Keratinocyte (primary cell): ENCODE measurements at regions not wholly inside any gene's neighbourhood (a gene's known extent, or its start where the extent isn't known, plus 50 kb on each side); places are given as distances from the start of the nearest gene placed in this dataset.

Experiments used
- EZH2 ChIP-seq: IDR thresholded peaks from one replicate; pipeline ENCODE4 v1.6.1; 2012; ENCODE audit warnings: inconsistent platforms, mild to moderate bottlenecking, low read length, moderate library complexity
- TF ChIP-seq, protein P1 (sequence below), 3 experiments: IDR thresholded peaks in 1 of 3; conservative IDR thresholded peaks in 1 of 3; optimal IDR thresholded peaks in 1 of 3; 2 replicates in 2 of 3; 3 replicates in 1 of 3; pipeline versions ENCODE3 to v1.5.1; 2011; ENCODE audit warnings: low read length in 3 of 3, mild to moderate bottlenecking in 3 of 3, moderate library complexity in 2 of 3, control low read depth in 1 of 3, inconsistent platforms in 1 of 3; ENCODE audit not compliant: insufficient read depth in 2 of 3; ENCODE audit errors: extremely low read depth in 1 of 3

DNA sequence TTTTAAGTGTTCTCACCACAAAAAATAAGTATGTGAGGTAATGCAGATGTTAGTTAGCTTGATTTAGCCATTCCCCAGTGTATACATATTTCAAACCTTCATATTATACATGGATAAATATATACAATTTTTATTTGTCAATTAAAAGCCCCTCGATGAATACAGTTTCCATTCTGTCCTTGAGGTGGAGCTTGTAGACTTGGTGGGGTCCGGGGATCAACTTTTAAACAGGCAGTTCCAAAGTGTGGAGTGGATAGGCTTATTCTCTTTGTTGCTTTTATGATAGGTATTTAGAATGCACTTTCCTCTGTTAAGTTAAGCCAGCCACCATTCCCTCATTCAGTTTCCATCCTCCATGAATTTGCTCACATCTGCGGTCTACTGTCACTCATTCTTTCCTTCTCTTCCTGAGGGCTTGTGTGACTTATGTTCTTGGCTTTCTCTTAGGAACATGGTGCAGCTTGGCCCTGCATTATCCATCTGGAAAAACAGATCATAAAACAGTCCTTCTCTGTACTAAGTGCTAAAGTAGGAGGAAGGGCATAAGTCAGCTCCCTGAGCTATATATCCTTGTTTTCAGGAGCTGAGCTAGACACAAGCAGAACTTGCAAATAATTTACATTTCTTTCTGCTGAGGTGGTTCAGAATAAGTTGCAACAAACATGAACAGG is 149.1 kb downstream of the NFKBIZ start:
- TF ChIP-seq, protein P1, sequence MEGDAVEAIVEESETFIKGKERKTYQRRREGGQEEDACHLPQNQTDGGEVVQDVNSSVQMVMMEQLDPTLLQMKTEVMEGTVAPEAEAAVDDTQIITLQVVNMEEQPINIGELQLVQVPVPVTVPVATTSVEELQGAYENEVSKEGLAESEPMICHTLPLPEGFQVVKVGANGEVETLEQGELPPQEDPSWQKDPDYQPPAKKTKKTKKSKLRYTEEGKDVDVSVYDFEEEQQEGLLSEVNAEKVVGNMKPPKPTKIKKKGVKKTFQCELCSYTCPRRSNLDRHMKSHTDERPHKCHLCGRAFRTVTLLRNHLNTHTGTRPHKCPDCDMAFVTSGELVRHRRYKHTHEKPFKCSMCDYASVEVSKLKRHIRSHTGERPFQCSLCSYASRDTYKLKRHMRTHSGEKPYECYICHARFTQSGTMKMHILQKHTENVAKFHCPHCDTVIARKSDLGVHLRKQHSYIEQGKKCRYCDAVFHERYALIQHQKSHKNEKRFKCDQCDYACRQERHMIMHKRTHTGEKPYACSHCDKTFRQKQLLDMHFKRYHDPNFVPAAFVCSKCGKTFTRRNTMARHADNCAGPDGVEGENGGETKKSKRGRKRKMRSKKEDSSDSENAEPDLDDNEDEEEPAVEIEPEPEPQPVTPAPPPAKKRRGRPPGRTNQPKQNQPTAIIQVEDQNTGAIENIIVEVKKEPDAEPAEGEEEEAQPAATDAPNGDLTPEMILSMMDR (optimal IDR thresholded peaks at IDR 0.05 in 1 of 3, IDR thresholded peaks at IDR 0.05 in 1 of 3, conservative IDR thresholded peaks at IDR 0.05 in 1 of 3; ENCODE audit: extremely low read depth in 1 of 3, insufficient read depth in 2 of 3, low read length in 3 of 3) = no peak
- no peak for TF ChIP-seq EZH2
